Pancreas (tissue), 10 donors: ENCODE measurements at regions not wholly inside any gene's neighbourhood (a gene's known extent, or its start where the extent isn't known, plus 50 kb on each side); places are given as distances from the start of the nearest gene placed in this dataset.

Experiments
- ATAC-seq, 4 donors: fragments of 200-7000 bp; cut with Tn5 transposase; one replicate each; pipeline versions ENCODE4 v1.8.0 to v1.9.1; 2020; ENCODE audit warnings: mild to moderate bottlenecking in 4 of 4, moderate library complexity in 4 of 4
- DNase-seq, 6 donors: peaks; one replicate each; pipeline ENCODE4 v3.0.0-alpha.2; 2020
- FAIRE-seq: peaks from 2 replicates; lab custom pipeline; 2012; peaks lifted over from hg19 to GRCh38; lab: Jason Lieb, UNC
- H3K27ac ChIP-seq, 4 donors: fragments of 200-600 bp; sonication (generic); 1 replicate in 3 of 4; 2 replicates in 1 of 4; pipeline versions ENCODE4 v1.5.0 to v1.8.0; 2020
- H3K27me3 ChIP-seq, 4 donors: fragments of 200-600 bp; one replicate each; pipeline ENCODE4 v1.8.0; 2021
- H3K36me3 ChIP-seq, 3 donors: fragments of 200-600 bp; sonication (generic) in 1 of 3; one replicate each; pipeline versions ENCODE4 v1.5.0 to v1.8.0; 2020 to 2021
- H3K4me1 ChIP-seq, 3 donors: fragments of 200-600 bp; one replicate each; pipeline ENCODE4 v1.8.0; 2021
- H3K4me3 ChIP-seq, 4 donors: fragments of 200-600 bp; sonication (generic) in 2 of 4; one replicate each; pipeline versions ENCODE4 v1.5.0 to v1.8.0; 2020 to 2021
- H3K9me3 ChIP-seq, 4 donors: fragments of 200-600 bp; one replicate each; pipeline ENCODE4 v1.8.0; 2021
- WGBS, 2 donors: extraction: QIAGEN DNeasy Blood & Tissue Kit; methylation state at CpG; one replicate each; pipeline ENCODE4 v1.1.7; 2013; 5-methylcytosine and 5-hydroxymethylcytosine counted together
- intact Hi-C, 3 donors: fragments of 100-400 bp; cut with DNase I; formaldehyde crosslinking; loops; one replicate each; pipeline versions ENCODE4 v1.11.1 to v1.14.2; 2022
- TF ChIP-seq, protein P1 (sequence below), 4 donors: fragments of 200-600 bp; sonication (generic) in 3 of 4; IDR thresholded peaks; one replicate each; pipeline versions ENCODE4 v1.5.0 to v1.8.0; 2021; ENCODE audit warnings: antibody characterized with exemption in 4 of 4
- donor health status: healthy with polysubstance abuse.
- donor health status: DM: no; HTN: no; CAD: no; lungs with moderate emphysema.
- donor health status: DM: no; HTN: no; CAD: no.
- donor health status: control.
- donor health status: control.
- donor health status: Bipolar disorder and iron deficiency.
- donor health status: DM: yes; HTN: yes; CAD: no.
- donor health status: DM: no; HTN: no; CAD: no.
- donor health status: DM: no; HTN: no; CAD: no.
- donor health status: DM: yes; HTN: yes; CAD: no.

GRCh38 chr2:188909036-188909435, 65.1 kb upstream of the COL3A1 start:
- Histone ChIP-seq H3K4me3 (no peak overlapping the region), H3K27me3 (no peaks in the 10 kb centered on the region), H3K4me1 (no peaks in the 10 kb centered on the region), H3K27ac (no peak overlapping the region), H3K9me3 (no peaks in the 10 kb centered on the region), H3K36me3 (no peaks in the 10 kb centered on the region)
- DNase-seq (no peak), ATAC-seq (no peak), FAIRE-seq (no peak)
- intact Hi-C loops, result no loop called here
- 92 to 97% methylated on average over 3 of the region's 3 CpGs for WGBS, 2 donors
- TF ChIP-seq, protein P1, sequence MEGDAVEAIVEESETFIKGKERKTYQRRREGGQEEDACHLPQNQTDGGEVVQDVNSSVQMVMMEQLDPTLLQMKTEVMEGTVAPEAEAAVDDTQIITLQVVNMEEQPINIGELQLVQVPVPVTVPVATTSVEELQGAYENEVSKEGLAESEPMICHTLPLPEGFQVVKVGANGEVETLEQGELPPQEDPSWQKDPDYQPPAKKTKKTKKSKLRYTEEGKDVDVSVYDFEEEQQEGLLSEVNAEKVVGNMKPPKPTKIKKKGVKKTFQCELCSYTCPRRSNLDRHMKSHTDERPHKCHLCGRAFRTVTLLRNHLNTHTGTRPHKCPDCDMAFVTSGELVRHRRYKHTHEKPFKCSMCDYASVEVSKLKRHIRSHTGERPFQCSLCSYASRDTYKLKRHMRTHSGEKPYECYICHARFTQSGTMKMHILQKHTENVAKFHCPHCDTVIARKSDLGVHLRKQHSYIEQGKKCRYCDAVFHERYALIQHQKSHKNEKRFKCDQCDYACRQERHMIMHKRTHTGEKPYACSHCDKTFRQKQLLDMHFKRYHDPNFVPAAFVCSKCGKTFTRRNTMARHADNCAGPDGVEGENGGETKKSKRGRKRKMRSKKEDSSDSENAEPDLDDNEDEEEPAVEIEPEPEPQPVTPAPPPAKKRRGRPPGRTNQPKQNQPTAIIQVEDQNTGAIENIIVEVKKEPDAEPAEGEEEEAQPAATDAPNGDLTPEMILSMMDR (IDR thresholded peaks at IDR 0.05), result no peak

- no peaks in the 10 kb centered on the region for H3K27me3 ChIP-seq
- DNase-seq (no peak), FAIRE-seq (no peak), ATAC-seq (peak in 3 of 4 donors; percentile 30 to 48 (median 30))
- no peaks in the 10 kb centered on the region for H3K9me3 ChIP-seq
- TF ChIP-seq, protein P1 (IDR thresholded peaks at IDR 0.05), result no peak
- H3K4me1 ChIP-seq, result peaks cover 0 to 7% (median 5%) of the 10 kb centered on the region in 3 donors
- no peak overlapping the region for H3K4me3 ChIP-seq
- intact Hi-C loops, result no loop called here
- no peaks in the 10 kb centered on the region for H3K36me3 ChIP-seq
- no peak overlapping the region for H3K27ac ChIP-seq
Observed at GRCh38 chr2:188916736-188917135, 57.4 kb upstream of the COL3A1 start.

GRCh38 chr2:188917632-188918031, 56.5 kb upstream of the COL3A1 start:
- Histone ChIP-seq H3K9me3 (no peaks in the 10 kb centered on the region), H3K27me3 (no peaks in the 10 kb centered on the region), H3K36me3 (no peaks in the 10 kb centered on the region), H3K27ac (no peak overlapping the region), H3K4me3 (no peak overlapping the region), H3K4me1 (peaks cover 0 to 7% (median 5%) of the 10 kb centered on the region in 3 donors)
- FAIRE-seq (no peak), ATAC-seq (no peak), DNase-seq (no peak)
- intact Hi-C loops, result no loop called here
- whole genome bisulfite sequencing, 2 donors, result 85 to 86% methylated on average over 1 of the region's 1 CpG
- TF ChIP-seq, protein P1 (IDR thresholded peaks at IDR 0.05), result no peak

DNA sequence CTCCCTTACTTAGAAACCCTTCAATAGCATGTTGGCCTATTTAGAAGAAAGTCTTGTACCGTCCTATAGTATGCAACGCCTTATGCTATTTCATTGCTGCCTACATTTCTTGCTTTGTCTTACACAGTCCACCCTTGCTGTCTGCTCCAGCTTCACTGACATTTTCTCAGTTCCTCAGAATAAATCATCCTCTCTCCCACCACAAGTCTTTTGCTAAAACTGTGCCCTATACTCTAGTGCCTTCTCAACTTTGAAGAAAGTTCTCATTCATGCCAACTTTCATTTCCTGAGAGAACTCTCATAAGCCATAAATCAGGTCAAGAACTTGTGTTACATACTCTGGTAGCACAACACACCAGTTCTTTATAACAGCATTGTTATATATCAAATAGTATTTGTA, 54.3 kb upstream of the COL3A1 start:
- peaks cover 0 to 7% (median 5%) of the 10 kb centered on the region in 3 donors for H3K4me1 ChIP-seq
- H3K36me3 ChIP-seq, result no peaks in the 10 kb centered on the region
- ATAC-seq, result no peak
- H3K9me3 ChIP-seq, result no peaks in the 10 kb centered on the region
- no peak for FAIRE-seq
- DNase-seq, result no peak
- H3K27ac ChIP-seq, result no peak overlapping the region
- H3K27me3 ChIP-seq, result no peaks in the 10 kb centered on the region
- intact Hi-C loops, result no loop called here
- WGBS, 2 donors, result 89 to 91% methylated on average over 2 of the region's 2 CpGs
- TF ChIP-seq, protein P1 (IDR thresholded peaks at IDR 0.05), result no peak
- no peak overlapping the region for H3K4me3 ChIP-seq

GRCh38 chr2:188922191-188922590, 52.0 kb upstream of the COL3A1 start:
- intact Hi-C loops, result no loop called here
- no peak for FAIRE-seq
- Histone ChIP-seq H3K27me3 (no peaks in the 10 kb centered on the region), H3K27ac (no peak overlapping the region), H3K36me3 (no peaks in the 10 kb centered on the region), H3K4me3 (no peak overlapping the region), H3K9me3 (no peaks in the 10 kb centered on the region), H3K4me1 (no peaks in the 10 kb centered on the region)
- TF ChIP-seq, protein P1 (IDR thresholded peaks at IDR 0.05), result no peak
- no peak for ATAC-seq
- 34 to 93% methylated on average over 1 of the region's 1 CpG for WGBS, 2 donors
- DNase-seq, result no peak
